ENCODE measurements at regions not wholly inside any gene's neighbourhood (a gene's known extent, or its start where the extent isn't known, plus 50 kb on each side); places are given as distances from the start of the nearest gene placed in this dataset.

- TF ChIP-seq CTCF (conservative IDR thresholded peaks at IDR 0.05; ENCODE audit: low read depth, low read length) (no peak), EZH2 (IDR thresholded peaks at IDR 0.05; ENCODE audit: low read length, unreplicated experiment) (no peak)
Observed at GRCh38 chr13:81721400-81721799, 1380.5 kb upstream of the SPRY2 start.
